ENCODE measurements at regions not wholly inside any gene's neighbourhood (a gene's known extent, or its start where the extent isn't known, plus 50 kb on each side); places are given as distances from the start of the nearest gene placed in this dataset.

DNA sequence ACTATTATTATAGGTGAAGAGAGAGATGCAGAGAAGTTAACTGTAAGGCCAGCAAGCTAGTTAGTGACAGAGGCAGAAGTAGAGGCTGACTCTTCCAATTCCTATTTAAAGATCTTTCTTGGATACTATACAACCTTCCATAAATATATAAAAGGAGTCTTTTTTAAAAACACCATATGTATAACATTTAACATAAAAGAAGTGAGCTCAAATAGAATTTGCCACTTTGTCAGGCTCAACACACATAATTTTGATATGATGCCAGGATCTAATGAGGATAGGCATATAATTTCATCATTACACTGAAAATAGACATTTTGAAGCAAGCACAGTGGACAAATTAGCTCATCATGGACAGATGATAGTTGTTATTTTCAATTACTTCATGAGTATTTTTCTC is 64.1 kb upstream of the MPPED2 start:
- no peak overlapping the region for H3K4me3 Mint-ChIP-seq (ENCODE audit: unreplicated experiment)

More for the DNA sequence above, 64.1 kb upstream of the MPPED2 start:
- Mint-ChIP-seq H3K27me3 (ENCODE audit: insufficient read depth, unreplicated experiment) (peaks cover 70% of the 10 kb centered on the region), H3K36me3 (ENCODE audit: insufficient read depth, unreplicated experiment) (no peaks in the 10 kb centered on the region), H3K9me3 (ENCODE audit: unreplicated experiment) (no peaks in the 10 kb centered on the region), H3K4me1 (ENCODE audit: insufficient read depth, unreplicated experiment) (no peaks in the 10 kb centered on the region), H3K27ac (ENCODE audit: low read depth, unreplicated experiment) (no peak overlapping the region)
- TF ChIP-seq, protein P1, sequence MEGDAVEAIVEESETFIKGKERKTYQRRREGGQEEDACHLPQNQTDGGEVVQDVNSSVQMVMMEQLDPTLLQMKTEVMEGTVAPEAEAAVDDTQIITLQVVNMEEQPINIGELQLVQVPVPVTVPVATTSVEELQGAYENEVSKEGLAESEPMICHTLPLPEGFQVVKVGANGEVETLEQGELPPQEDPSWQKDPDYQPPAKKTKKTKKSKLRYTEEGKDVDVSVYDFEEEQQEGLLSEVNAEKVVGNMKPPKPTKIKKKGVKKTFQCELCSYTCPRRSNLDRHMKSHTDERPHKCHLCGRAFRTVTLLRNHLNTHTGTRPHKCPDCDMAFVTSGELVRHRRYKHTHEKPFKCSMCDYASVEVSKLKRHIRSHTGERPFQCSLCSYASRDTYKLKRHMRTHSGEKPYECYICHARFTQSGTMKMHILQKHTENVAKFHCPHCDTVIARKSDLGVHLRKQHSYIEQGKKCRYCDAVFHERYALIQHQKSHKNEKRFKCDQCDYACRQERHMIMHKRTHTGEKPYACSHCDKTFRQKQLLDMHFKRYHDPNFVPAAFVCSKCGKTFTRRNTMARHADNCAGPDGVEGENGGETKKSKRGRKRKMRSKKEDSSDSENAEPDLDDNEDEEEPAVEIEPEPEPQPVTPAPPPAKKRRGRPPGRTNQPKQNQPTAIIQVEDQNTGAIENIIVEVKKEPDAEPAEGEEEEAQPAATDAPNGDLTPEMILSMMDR (IDR thresholded peaks at IDR 0.05; ENCODE audit: unreplicated experiment) = no peak
- POLR2A ChIA-PET = no interaction called here
- CTCF ChIA-PET = interaction anchor here (0.7 kb wide), 1 partner anchor 79 kb away, joined by 3 read pairs; no protein-coding TSS in a partner anchor
- intact Hi-C loops (cut with micrococcal nuclease) = no loop called here
- no peak for DNase-seq (ENCODE audit: unreplicated experiment)
- BruUV-seq (replicated peaks) = no TSS peak
